Body of pancreas (tissue), 4 donors: ENCODE measurements at regions not wholly inside any gene's neighbourhood (a gene's known extent, or its start where the extent isn't known, plus 50 kb on each side); places are given as distances from the start of the nearest gene placed in this dataset.

ENCODE experiments used
- ATAC-seq: fragments of 150-250 bp; one replicate; pipeline ENCODE4 v1.9.1; 2016
- DNase-seq, 4 donors: peaks; one replicate each; pipeline ENCODE4 v3.0.0-alpha.2; 2019
- H3K27ac ChIP-seq, 4 donors: fragments of 200-600 bp; sonication (generic); 1 replicate in 3 of 4; 2 replicates in 1 of 4; pipeline versions ENCODE4 v1.5.1 to v1.6.1; 2016 to 2019; ENCODE audit warnings: mild to moderate bottlenecking in 1 of 4, mixed read lengths in 1 of 4, moderate library complexity in 1 of 4
- H3K27me3 ChIP-seq, 2 donors: fragments of 200-600 bp; sonication (generic); one replicate each; pipeline ENCODE4 v1.6.0; 2016; ENCODE audit warnings: mild to moderate bottlenecking in 1 of 2
- H3K36me3 ChIP-seq, 2 donors: fragments of 200-600 bp; sonication (generic); replicated peaks in 1 of 2; 2 replicates each; pipeline ENCODE4 v1.5.1; 2016; ENCODE audit warnings: low read depth in 2 of 2; ENCODE audit not compliant: insufficient read depth in 1 of 2
- H3K4me1 ChIP-seq: fragments of 200-600 bp; sonication (generic); one replicate; pipeline ENCODE4 v1.6.0; 2016
- H3K4me3 ChIP-seq, 2 donors: fragments of 200-600 bp; sonication (generic); 1 replicate in 1 of 2; 2 replicates in 1 of 2; pipeline ENCODE4 v1.5.1; 2016 to 2019
- H3K9me3 ChIP-seq, 3 donors: fragments of 200-600 bp; sonication (generic); 1 replicate in 2 of 3; 2 replicates in 1 of 3; pipeline ENCODE4 v1.5.1; 2016
- POLR2A ChIP-seq, 3 donors: fragments of 450-650 bp; IDR thresholded peaks; one replicate each; pipeline ENCODE4 v1.6.1; 2016; ENCODE audit warnings: antibody characterized with exemption in 3 of 3, mild to moderate bottlenecking in 2 of 3
- WGBS, 2 donors: methylation state at CpG; one replicate each; pipeline ENCODE4 v1.1.5; 2017; 5-methylcytosine and 5-hydroxymethylcytosine counted together
- intact Hi-C: fragments of 100-400 bp; cut with DNase I; formaldehyde crosslinking; loops from one replicate; pipeline ENCODE4 v1.15.1; 2023
- TF ChIP-seq, protein P1 (sequence below), 7 experiments: fragments of 450-650 bp in 4 of 7; fragments of 200-600 bp in 3 of 7; sonication (generic) in 3 of 7; IDR thresholded peaks; one replicate each; pipeline ENCODE4 v1.5.1; 2016 to 2019; ENCODE audit warnings: antibody characterized with exemption in 7 of 7

- no peak overlapping the region for H3K27ac ChIP-seq
- no peaks in the 10 kb centered on the region for H3K9me3 ChIP-seq
- intact Hi-C loops = no loop called here
- ATAC-seq (peak; percentile 64), DNase-seq (no peak)
- TF ChIP-seq POLR2A (IDR thresholded peaks at IDR 0.05) = no peak
- TF ChIP-seq, protein P1, sequence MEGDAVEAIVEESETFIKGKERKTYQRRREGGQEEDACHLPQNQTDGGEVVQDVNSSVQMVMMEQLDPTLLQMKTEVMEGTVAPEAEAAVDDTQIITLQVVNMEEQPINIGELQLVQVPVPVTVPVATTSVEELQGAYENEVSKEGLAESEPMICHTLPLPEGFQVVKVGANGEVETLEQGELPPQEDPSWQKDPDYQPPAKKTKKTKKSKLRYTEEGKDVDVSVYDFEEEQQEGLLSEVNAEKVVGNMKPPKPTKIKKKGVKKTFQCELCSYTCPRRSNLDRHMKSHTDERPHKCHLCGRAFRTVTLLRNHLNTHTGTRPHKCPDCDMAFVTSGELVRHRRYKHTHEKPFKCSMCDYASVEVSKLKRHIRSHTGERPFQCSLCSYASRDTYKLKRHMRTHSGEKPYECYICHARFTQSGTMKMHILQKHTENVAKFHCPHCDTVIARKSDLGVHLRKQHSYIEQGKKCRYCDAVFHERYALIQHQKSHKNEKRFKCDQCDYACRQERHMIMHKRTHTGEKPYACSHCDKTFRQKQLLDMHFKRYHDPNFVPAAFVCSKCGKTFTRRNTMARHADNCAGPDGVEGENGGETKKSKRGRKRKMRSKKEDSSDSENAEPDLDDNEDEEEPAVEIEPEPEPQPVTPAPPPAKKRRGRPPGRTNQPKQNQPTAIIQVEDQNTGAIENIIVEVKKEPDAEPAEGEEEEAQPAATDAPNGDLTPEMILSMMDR (IDR thresholded peaks at IDR 0.05) = no peak
- H3K27me3 ChIP-seq = no peaks in the 10 kb centered on the region
- WGBS, 2 donors = 23 to 35% methylated on average over 3 of the region's 3 CpGs
- no peak overlapping the region for H3K4me3 ChIP-seq
- no peaks in the 10 kb centered on the region for H3K4me1 ChIP-seq
- no peaks in the 10 kb centered on the region for H3K36me3 ChIP-seq
These were observed 1080.8 kb upstream of the TENM4 start for GRCh38 chr11:80521592-80521991.

GRCh38 chr11:80520507-80520887 lies 1079.7 kb upstream of the TENM4 start:
- Histone ChIP-seq H3K4me3 (no peak overlapping the region), H3K27me3 (no peaks in the 10 kb centered on the region), H3K27ac (no peak overlapping the region), H3K4me1 (no peaks in the 10 kb centered on the region), H3K9me3 (no peaks in the 10 kb centered on the region), H3K36me3 (no peaks in the 10 kb centered on the region)
- TF ChIP-seq, protein P1 (IDR thresholded peaks at IDR 0.05) = no peak
- no peak for TF ChIP-seq POLR2A (IDR thresholded peaks at IDR 0.05)
- WGBS, 2 donors = 4 to 14% methylated on average over 2 of the region's 2 CpGs
- ATAC-seq (no peak), DNase-seq (no peak)
- intact Hi-C loops = no loop called here

- intact Hi-C loops = no loop called here
- WGBS, 2 donors = 37 to 43% methylated on average over 7 of the region's 7 CpGs
- DNase-seq (no peak), ATAC-seq (no peak)
- H3K4me1 ChIP-seq = no peaks in the 10 kb centered on the region
- TF ChIP-seq POLR2A (IDR thresholded peaks at IDR 0.05) = no peak
- TF ChIP-seq, protein P1 (IDR thresholded peaks at IDR 0.05) = no peak
- no peaks in the 10 kb centered on the region for H3K9me3 ChIP-seq
- no peaks in the 10 kb centered on the region for H3K27me3 ChIP-seq
- no peak overlapping the region for H3K4me3 ChIP-seq
- H3K27ac ChIP-seq = no peak overlapping the region
- H3K36me3 ChIP-seq = no peaks in the 10 kb centered on the region
These were observed 1079.0 kb upstream of the TENM4 start for GRCh38 chr11:80519596-80520506.

GRCh38 chr11:80517701-80518100 lies 1076.9 kb upstream of the TENM4 start:
- 52 to 58% methylated on average over 2 of the region's 2 CpGs for WGBS, 2 donors
- Histone ChIP-seq H3K4me3 (no peak overlapping the region), H3K27ac (no peak overlapping the region), H3K27me3 (no peaks in the 10 kb centered on the region), H3K36me3 (no peaks in the 10 kb centered on the region), H3K4me1 (no peaks in the 10 kb centered on the region), H3K9me3 (no peaks in the 10 kb centered on the region)
- TF ChIP-seq, protein P1 (IDR thresholded peaks at IDR 0.05) = no peak
- TF ChIP-seq POLR2A (IDR thresholded peaks at IDR 0.05) = no peak
- intact Hi-C loops = no loop called here
- no peak for ATAC-seq
- DNase-seq = no peak

DNA sequence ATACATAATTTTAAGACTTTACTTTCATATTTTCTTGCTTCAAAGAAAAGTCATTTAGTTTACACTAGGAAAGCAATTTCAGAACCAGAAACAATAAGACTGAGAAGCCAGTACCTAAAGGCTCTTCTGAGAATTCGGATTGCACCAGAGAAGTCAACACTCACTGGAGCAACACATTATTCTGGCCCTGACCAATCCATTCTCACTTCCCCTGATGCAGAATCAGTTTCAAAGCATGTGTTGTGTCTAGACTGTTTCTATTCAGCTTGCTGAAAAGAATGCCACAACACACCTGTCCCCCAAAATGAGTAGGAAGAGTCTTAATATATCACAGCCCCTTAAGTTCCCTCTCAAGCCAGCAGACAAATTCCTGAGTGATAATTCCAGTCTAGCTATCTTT lies 1074.3 kb upstream of the TENM4 start:
- H3K4me3 ChIP-seq = no peak overlapping the region
- ATAC-seq = no peak
- no peak overlapping the region for H3K27ac ChIP-seq
- WGBS, 2 donors = 52 to 56% methylated on average over 1 of the region's 1 CpG
- intact Hi-C loops = no loop called here
- H3K27me3 ChIP-seq = no peaks in the 10 kb centered on the region
- H3K4me1 ChIP-seq = no peaks in the 10 kb centered on the region
- TF ChIP-seq POLR2A (IDR thresholded peaks at IDR 0.05) = no peak
- TF ChIP-seq, protein P1 (IDR thresholded peaks at IDR 0.05) = no peak
- DNase-seq = no peak
- no peaks in the 10 kb centered on the region for H3K9me3 ChIP-seq
- no peaks in the 10 kb centered on the region for H3K36me3 ChIP-seq
